Right lobe of liver (tissue), 4 donors: ENCODE measurements at regions not wholly inside any gene's neighbourhood (a gene's known extent, or its start where the extent isn't known, plus 50 kb on each side); places are given as distances from the start of the nearest gene placed in this dataset.

ENCODE experiments used
- POLR2A ChIP-seq: fragments of 450-650 bp; IDR thresholded peaks from one replicate; pipeline ENCODE4 v1.6.1; 2017; ENCODE audit warnings: antibody characterized with exemption, mild to moderate bottlenecking
- TF ChIP-seq, protein P1 (sequence below), 4 donors: fragments of 200-600 bp in 3 of 4; fragments of 450-650 bp in 1 of 4; IDR thresholded peaks; one replicate each; pipeline versions ENCODE4 v1.5.1 to v1.8.0; 2016 to 2022; ENCODE audit warnings: antibody characterized with exemption in 4 of 4, mild to moderate bottlenecking in 2 of 4
- donor health status: DM: no; HTN: no; CAD: no.
- donor health status: DM: no; HTN: no; CAD: no.
- donor health status: DM: no; HTN: yes; CAD: no.

DNA sequence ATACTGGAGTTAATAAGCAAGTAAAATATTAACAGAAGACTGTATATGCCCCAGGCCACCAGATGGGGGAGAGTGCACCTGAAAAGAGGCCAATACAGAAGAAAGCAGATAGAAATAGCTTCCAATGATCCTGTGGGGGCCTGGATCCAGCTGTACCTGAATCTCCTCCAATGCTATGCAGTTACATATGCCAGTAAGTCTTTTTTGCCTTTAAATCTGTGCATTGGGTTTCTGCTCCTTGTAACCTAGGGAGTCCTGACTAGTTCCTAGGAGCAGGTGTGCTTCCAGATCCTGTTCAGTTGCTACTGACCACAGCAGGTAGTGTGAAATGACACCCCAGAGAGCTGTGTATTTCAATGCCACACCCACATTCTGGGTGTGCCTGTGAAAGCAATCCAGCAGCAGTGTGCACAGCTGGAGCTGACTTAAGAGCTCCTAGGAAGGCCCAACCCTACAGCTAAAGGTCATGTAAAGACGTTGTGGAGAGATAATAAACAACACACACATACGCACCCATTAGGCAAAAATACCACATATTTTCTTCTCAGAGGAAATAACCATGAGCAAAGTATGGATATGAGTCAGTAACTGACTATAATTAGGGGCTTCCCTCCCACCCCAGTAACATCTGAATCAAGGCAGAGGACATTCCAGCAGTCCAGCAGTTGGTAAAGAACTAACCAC lies 62.2 kb upstream of the AKAP13 start:
- TF ChIP-seq, protein P1, sequence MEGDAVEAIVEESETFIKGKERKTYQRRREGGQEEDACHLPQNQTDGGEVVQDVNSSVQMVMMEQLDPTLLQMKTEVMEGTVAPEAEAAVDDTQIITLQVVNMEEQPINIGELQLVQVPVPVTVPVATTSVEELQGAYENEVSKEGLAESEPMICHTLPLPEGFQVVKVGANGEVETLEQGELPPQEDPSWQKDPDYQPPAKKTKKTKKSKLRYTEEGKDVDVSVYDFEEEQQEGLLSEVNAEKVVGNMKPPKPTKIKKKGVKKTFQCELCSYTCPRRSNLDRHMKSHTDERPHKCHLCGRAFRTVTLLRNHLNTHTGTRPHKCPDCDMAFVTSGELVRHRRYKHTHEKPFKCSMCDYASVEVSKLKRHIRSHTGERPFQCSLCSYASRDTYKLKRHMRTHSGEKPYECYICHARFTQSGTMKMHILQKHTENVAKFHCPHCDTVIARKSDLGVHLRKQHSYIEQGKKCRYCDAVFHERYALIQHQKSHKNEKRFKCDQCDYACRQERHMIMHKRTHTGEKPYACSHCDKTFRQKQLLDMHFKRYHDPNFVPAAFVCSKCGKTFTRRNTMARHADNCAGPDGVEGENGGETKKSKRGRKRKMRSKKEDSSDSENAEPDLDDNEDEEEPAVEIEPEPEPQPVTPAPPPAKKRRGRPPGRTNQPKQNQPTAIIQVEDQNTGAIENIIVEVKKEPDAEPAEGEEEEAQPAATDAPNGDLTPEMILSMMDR (IDR thresholded peaks at IDR 0.05): peak in 1 of 4 donors; percentile 9
- no peak for TF ChIP-seq POLR2A
